Parathyroid adenoma (tissue), 2 donors: ENCODE measurements at regions not wholly inside any gene's neighbourhood (a gene's known extent, or its start where the extent isn't known, plus 50 kb on each side); places are given as distances from the start of the nearest gene placed in this dataset.

Experiments used
- H2AFZ ChIP-seq: fragments of 300-600 bp; sonication (generic); one replicate; pipeline ENCODE4 v1.7.0; 2017; ENCODE audit warnings: antibody characterized with exemption, mild to moderate bottlenecking
- H3K27ac ChIP-seq: fragments of 300-600 bp; sonication (generic); one replicate; pipeline ENCODE4 v1.7.0; 2017
- H3K27me3 ChIP-seq: fragments of 300-600 bp; sonication (generic); one replicate; pipeline ENCODE4 v1.7.0; 2017; ENCODE audit warnings: low read length; ENCODE audit not compliant: control insufficient read depth, insufficient read depth
- H3K36me3 ChIP-seq: fragments of 300-600 bp; sonication (generic); one replicate; pipeline ENCODE4 v1.7.0; 2017; ENCODE audit warnings: low read length; ENCODE audit not compliant: control insufficient read depth, insufficient read depth
- H3K4me1 ChIP-seq: fragments of 300-600 bp; sonication (generic); one replicate; pipeline ENCODE4 v1.7.0; 2017; ENCODE audit warnings: control low read depth
- H3K4me2 ChIP-seq: fragments of 300-600 bp; sonication (generic); one replicate; pipeline ENCODE4 v1.7.0; 2017; ENCODE audit warnings: low read length
- H3K4me3 ChIP-seq: fragments of 300-600 bp; sonication (generic); one replicate; pipeline ENCODE4 v1.7.0; 2017; ENCODE audit warnings: low read depth, low read length
- H3K79me2 ChIP-seq: fragments of 300-600 bp; sonication (generic); one replicate; pipeline ENCODE4 v1.7.0; 2017; ENCODE audit warnings: control low read depth
- H3K9ac ChIP-seq: fragments of 300-600 bp; sonication (generic); one replicate; pipeline ENCODE4 v1.7.0; 2017; ENCODE audit warnings: mild to moderate bottlenecking
- H3K9me3 ChIP-seq: fragments of 300-600 bp; sonication (generic); one replicate; pipeline ENCODE4 v1.7.0; 2017; ENCODE audit warnings: low read length; ENCODE audit not compliant: control insufficient read depth
- CTCF ChIP-seq: fragments of 300-600 bp; sonication (generic); IDR thresholded peaks from one replicate; pipeline ENCODE4 v1.7.0; 2017; ENCODE audit warnings: antibody characterized with exemption, mild to moderate bottlenecking
- donor health status: primary hyperparathyroidism.

GRCh38 chr5:67511911-67512310, 315.3 kb upstream of the CD180 start:
- H3K79me2 ChIP-seq, result no peaks in the 10 kb centered on the region
- H3K36me3 ChIP-seq, result no peaks in the 10 kb centered on the region
- no peak overlapping the region for H3K9ac ChIP-seq
- H3K9me3 ChIP-seq, result no peaks in the 10 kb centered on the region
- no peak overlapping the region for H3K27ac ChIP-seq
- H3K4me3 ChIP-seq, result no peak overlapping the region
- H3K27me3 ChIP-seq, result no peaks in the 10 kb centered on the region
- no peak overlapping the region for H2AFZ ChIP-seq
- H3K4me1 ChIP-seq, result peaks cover 3% of the 10 kb centered on the region
- TF ChIP-seq CTCF, result no peak
- no peak overlapping the region for H3K4me2 ChIP-seq

GRCh38 chr5:67510204-67510603, 313.6 kb upstream of the CD180 start:
- no peak overlapping the region for H3K9ac ChIP-seq
- no peaks in the 10 kb centered on the region for H3K36me3 ChIP-seq
- H3K4me2 ChIP-seq, result no peak overlapping the region
- no peak overlapping the region for H3K27ac ChIP-seq
- H3K27me3 ChIP-seq, result no peaks in the 10 kb centered on the region
- H3K4me1 ChIP-seq, result no peaks in the 10 kb centered on the region
- H3K4me3 ChIP-seq, result no peak overlapping the region
- TF ChIP-seq CTCF, result no peak
- H3K9me3 ChIP-seq, result no peaks in the 10 kb centered on the region
- no peaks in the 10 kb centered on the region for H3K79me2 ChIP-seq
- no peak overlapping the region for H2AFZ ChIP-seq

- TF ChIP-seq CTCF, result no peak
- Histone ChIP-seq H3K27me3 (no peaks in the 10 kb centered on the region), H3K4me3 (no peak overlapping the region), H3K36me3 (no peaks in the 10 kb centered on the region), H3K9me3 (no peaks in the 10 kb centered on the region), H3K27ac (no peak overlapping the region), H2AFZ (no peak overlapping the region), H3K9ac (no peak overlapping the region), H3K4me2 (no peak overlapping the region), H3K4me1 (no peaks in the 10 kb centered on the region), H3K79me2 (no peaks in the 10 kb centered on the region)
Observed at GRCh38 chr5:67509402-67510186, 313.0 kb upstream of the CD180 start.

- Histone ChIP-seq H3K4me2 (no peak overlapping the region), H3K27me3 (no peaks in the 10 kb centered on the region), H2AFZ (peak overlapping the region; percentile 9), H3K9me3 (no peaks in the 10 kb centered on the region), H3K4me3 (no peak overlapping the region), H3K9ac (no peak overlapping the region), H3K36me3 (no peaks in the 10 kb centered on the region), H3K27ac (no peak overlapping the region), H3K4me1 (peaks cover 2% of the 10 kb centered on the region), H3K79me2 (no peaks in the 10 kb centered on the region)
- TF ChIP-seq CTCF, result no peak
Observed at GRCh38 chr5:67506241-67506640, 309.6 kb upstream of the CD180 start.

GRCh38 chr5:67502951-67503350, 306.4 kb upstream of the CD180 start:
- no peak for TF ChIP-seq CTCF
- H2AFZ ChIP-seq, result peak overlapping the region; percentile 16
- H3K4me3 ChIP-seq, result no peak overlapping the region
- no peak overlapping the region for H3K27ac ChIP-seq
- no peak overlapping the region for H3K9ac ChIP-seq
- peaks cover 2% of the 10 kb centered on the region for H3K4me1 ChIP-seq
- H3K4me2 ChIP-seq, result no peak overlapping the region
- no peaks in the 10 kb centered on the region for H3K36me3 ChIP-seq
- no peaks in the 10 kb centered on the region for H3K27me3 ChIP-seq
- no peaks in the 10 kb centered on the region for H3K79me2 ChIP-seq
- H3K9me3 ChIP-seq, result no peaks in the 10 kb centered on the region
